GM18868 (cell line): ENCODE measurements at regions not wholly inside any gene's neighbourhood (a gene's known extent, or its start where the extent isn't known, plus 50 kb on each side); places are given as distances from the start of the nearest gene placed in this dataset.

ENCODE experiments used
- ATAC-seq: cut with Tn5 transposase; IDR thresholded peaks from one replicate; pipeline ENCODE4 v1.9.1; 2021; ENCODE audit warnings: mild to moderate bottlenecking, moderate library complexity; ENCODE audit not compliant: unreplicated experiment

- no peak for ATAC-seq
Measured at GRCh38 chr13:50435011-50435410, 408.5 kb downstream of the DLEU7 start.

GRCh38 chr13:50437252-50437651 is 406.2 kb downstream of the DLEU7 start:
- no peak for ATAC-seq

GRCh38 chr13:50438351-50438750 is 405.1 kb downstream of the DLEU7 start:
- ATAC-seq: no peak

- ATAC-seq: no peak
Measured at GRCh38 chr13:50441130-50441529, 402.4 kb downstream of the DLEU7 start.

GRCh38 chr13:50444726-50445125 is 398.8 kb downstream of the DLEU7 start:
- no peak for ATAC-seq

GRCh38 chr13:50446611-50447010 is 396.9 kb downstream of the DLEU7 start:
- no peak for ATAC-seq

- ATAC-seq: no peak
Measured at GRCh38 chr13:50448535-50448998, 394.9 kb downstream of the DLEU7 start.

- ATAC-seq: no peak
Measured at GRCh38 chr13:50449465-50449864, 394.0 kb downstream of the DLEU7 start.

GRCh38 chr13:50450279-50450678 is 393.2 kb downstream of the DLEU7 start:
- no peak for ATAC-seq

GRCh38 chr13:50451609-50452008 is 391.9 kb downstream of the DLEU7 start:
- ATAC-seq: no peak

GRCh38 chr13:50452028-50452427 is 391.5 kb downstream of the DLEU7 start:
- no peak for ATAC-seq

- no peak for ATAC-seq
Measured at GRCh38 chr13:50452756-50453155, 390.7 kb downstream of the DLEU7 start.

GRCh38 chr13:50453188-50453587 is 390.3 kb downstream of the DLEU7 start:
- ATAC-seq: no peak

- ATAC-seq: no peak
Measured at GRCh38 chr13:50456111-50456510, 387.4 kb downstream of the DLEU7 start.

GRCh38 chr13:50457415-50458393 is 385.8 kb downstream of the DLEU7 start:
- ATAC-seq: no peak

- no peak for ATAC-seq
Measured at GRCh38 chr13:50459046-50459445, 384.4 kb downstream of the DLEU7 start.

GRCh38 chr13:50459658-50460057 is 383.8 kb downstream of the DLEU7 start:
- ATAC-seq: no peak

- no peak for ATAC-seq
Measured at GRCh38 chr13:50460358-50460757, 383.1 kb downstream of the DLEU7 start.

- ATAC-seq: no peak
Measured at GRCh38 chr13:50461189-50461588, 382.3 kb downstream of the DLEU7 start.

GRCh38 chr13:50463719-50464118 is 379.8 kb downstream of the DLEU7 start:
- ATAC-seq: no peak

GRCh38 chr13:50464349-50465251 is 378.9 kb downstream of the DLEU7 start:
- ATAC-seq: no peak
